8988T (cell line): ENCODE measurements at regions not wholly inside any gene's neighbourhood (a gene's known extent, or its start where the extent isn't known, plus 50 kb on each side); places are given as distances from the start of the nearest gene placed in this dataset.
"Not testable (repeated sequence)": the region's sequence is repeated elsewhere in the genome, so short reads cannot be mapped to it uniquely, and the experiment has no call there.

Source experiments
- DNase-seq: peaks from one replicate; pipeline ENCODE4 v3.0.0; 2011

DNA sequence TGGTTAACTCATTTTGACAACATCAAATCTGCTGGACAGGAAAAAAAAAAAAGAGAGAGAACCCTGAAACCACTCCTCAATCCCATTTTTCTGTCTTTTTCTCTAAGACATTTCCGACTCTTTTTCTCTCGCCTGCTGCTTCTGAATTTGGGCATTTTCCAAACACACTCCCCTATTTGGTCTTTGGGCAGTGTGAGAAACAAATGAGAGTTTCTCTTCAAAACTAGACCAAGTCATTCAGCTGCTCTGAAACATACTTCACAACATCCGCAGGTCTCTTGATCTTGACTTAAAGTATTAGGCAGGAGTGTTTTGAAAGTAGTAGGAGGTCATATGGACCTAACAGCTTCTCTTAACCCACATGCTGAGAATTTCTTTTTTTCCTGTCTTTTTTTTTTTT is 364.8 kb upstream of the ESRRG start:
- DNase-seq = no peak

GRCh38 chr1:217079584-217079983 is 356.4 kb upstream of the ESRRG start:
- DNase-seq = no peak

GRCh38 chr1:217078959-217079358 is 355.7 kb upstream of the ESRRG start:
- no peak for DNase-seq

DNA sequence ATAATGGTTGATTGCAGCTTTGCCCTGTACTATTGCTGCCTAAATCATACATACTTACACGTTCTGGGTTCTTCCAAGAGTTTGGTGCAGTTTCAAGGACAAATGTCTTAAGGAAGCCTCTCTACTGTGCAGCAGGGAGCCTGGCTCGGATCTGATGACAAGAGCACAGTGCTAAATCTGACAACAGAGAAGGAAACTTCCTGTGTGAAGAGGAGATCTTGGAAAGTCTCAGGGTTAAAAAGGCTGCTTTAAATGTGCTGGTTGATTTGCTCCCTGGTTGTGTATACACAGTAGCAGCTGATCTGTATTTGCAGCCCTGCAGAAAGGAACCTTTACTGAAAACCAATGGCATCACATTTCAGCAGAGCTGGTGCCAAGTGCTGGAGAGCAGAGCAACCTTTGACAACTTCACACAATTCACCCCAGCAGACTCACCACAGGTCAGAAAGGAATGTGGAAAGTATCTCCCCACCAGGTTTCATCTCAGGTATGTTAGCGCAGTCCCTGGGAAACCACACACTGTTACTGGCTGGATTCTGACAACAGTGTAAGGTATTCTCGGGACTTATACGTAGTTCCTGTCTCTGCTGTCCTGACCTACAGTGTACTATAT is 355.0 kb upstream of the ESRRG start:
- no peak for DNase-seq

DNA sequence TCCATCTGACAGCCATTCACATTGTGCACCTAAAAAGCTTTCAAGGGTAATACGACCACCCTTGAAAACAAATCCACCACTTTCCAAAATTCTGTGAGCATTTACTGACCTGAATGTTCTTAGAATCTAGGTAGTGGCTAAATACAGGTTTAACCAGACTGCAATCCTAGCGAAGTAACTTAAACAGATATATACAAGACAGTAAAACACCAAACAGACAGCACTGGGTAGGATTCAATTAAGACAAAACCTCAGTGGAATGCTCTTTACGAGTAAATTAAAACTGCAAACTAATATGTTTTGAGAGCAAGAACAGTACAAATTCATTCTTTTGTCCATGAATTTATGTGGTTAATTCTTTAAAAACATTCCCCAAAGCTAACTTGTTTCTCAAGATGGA is 354.2 kb upstream of the ESRRG start:
- no peak for DNase-seq

DNA sequence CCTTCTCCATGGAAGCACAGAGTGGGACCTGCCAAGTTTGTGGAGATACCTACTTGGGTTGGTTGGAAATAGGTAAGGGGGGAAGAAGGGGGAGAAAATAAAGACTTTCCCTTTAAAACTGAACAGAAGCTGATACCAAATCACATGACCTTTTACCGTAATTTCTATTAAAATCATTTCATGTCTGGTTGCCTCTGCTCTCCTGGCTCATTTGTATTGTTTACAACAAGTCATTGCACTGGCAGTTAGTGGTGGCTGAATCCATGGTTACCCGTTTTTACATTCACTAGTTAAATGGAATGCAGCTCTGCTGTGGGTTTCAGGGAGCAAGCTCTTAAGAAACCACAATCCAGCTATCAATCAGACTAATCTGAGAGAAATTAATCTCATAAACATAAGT is 353.7 kb upstream of the ESRRG start:
- no peak for DNase-seq

GRCh38 chr1:217072926-217073325 is 349.7 kb upstream of the ESRRG start:
- DNase-seq = no peak

DNA sequence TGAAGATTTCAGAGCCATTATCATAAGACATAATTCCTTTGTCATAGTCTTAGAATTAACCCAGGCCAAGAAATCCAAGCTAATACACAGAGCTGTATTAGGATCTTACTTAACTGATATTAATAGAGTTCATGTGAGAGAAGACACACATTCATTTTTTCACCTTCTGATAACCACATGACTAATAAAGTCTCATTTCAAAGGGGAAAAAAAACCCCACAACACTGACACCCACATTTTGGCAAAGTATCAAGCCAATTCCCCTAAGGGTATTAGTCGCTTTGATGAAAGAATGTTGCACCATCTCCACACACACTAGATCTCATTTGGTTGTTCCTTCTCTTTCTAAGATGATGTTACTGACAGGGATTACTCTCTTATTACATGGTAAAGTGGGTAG is 344.4 kb upstream of the ESRRG start:
- DNase-seq = no peak

- DNase-seq = no peak
These were observed 343.6 kb upstream of the ESRRG start for GRCh38 chr1:217066794-217067193.

DNA sequence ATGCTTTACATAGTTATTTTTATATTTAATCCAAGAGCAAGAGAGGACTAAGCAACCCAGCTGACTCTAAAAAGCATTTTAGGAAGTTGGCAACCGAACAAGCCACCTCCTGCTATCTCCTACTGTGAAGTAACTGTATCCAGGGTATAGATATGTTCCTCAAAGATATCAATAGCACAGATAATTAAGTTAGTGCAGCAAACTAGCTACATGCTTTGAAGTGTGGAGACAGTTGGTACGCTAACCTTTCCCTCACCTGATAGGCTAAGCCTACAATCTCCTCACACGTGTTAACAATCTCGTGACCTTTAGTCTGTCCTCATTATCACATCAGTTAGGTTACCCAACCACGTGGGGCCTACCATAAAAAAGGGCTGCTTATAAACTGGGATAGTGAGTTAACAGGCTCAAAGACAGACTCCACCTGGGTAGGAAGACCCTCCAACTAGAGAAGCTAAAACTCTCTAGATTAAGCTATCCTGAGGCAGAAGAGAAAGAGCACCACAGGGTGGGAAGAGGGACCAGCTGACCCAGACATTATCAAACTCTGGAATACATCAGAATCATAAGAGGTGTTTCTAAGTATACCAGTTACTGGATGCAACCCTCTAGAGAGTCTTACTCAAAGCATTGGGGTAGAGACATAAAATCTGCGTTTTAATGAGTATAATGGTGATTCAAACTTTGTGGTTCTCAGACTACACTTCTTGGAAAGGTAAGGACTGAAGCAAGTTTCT is 340.1 kb upstream of the ESRRG start:
- DNase-seq = no peak

- DNase-seq = no peak
These were observed 339.4 kb upstream of the ESRRG start for GRCh38 chr1:217062586-217062985.

GRCh38 chr1:217059401-217059800 is 336.2 kb upstream of the ESRRG start:
- DNase-seq = no peak

- no peak for DNase-seq
These were observed 330.4 kb upstream of the ESRRG start for GRCh38 chr1:217053676-217054075.

- no peak for DNase-seq
These were observed 329.4 kb upstream of the ESRRG start for GRCh38 chr1:217052626-217053025.

- DNase-seq = no peak
These were observed 329.0 kb upstream of the ESRRG start for GRCh38 chr1:217052196-217052595.

DNA sequence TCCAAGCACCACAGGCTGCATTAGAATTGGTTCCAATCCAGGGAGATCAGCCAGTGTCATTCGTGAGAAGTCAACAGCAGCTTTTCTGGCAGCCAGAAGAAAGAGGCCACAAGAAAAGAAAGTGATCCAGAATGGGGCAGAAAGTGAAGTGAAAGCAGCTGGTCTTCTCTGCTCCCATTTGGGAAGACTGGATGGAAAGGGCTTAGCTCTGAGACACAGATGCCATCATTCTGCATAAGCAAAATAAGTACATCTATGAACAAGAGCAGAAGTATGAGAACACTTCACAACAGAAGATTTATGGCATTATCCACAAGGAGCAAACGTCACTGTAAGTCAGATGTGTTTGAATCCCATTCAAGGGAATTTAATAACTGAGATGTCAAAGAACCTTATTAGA is 326.5 kb upstream of the ESRRG start:
- DNase-seq = no peak

DNA sequence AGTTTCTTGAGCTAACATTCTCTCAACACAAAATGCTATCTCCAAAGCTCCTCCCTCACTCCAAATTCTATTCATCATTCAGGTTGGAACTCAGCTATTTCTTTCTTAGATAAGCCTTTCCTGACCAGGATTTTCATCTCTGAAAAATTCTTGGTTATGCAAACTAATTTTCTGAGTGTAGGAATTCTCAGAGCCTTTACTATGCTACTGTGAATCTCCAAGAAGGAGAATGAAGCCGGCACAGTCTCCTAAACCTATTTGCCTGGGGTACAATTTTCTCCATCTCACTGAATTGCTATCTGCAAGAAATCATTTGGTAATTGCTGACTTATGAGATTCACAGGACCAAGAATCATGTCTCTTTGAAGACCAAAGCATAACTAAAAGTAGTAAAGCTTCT is 325.9 kb upstream of the ESRRG start:
- DNase-seq = no peak

DNA sequence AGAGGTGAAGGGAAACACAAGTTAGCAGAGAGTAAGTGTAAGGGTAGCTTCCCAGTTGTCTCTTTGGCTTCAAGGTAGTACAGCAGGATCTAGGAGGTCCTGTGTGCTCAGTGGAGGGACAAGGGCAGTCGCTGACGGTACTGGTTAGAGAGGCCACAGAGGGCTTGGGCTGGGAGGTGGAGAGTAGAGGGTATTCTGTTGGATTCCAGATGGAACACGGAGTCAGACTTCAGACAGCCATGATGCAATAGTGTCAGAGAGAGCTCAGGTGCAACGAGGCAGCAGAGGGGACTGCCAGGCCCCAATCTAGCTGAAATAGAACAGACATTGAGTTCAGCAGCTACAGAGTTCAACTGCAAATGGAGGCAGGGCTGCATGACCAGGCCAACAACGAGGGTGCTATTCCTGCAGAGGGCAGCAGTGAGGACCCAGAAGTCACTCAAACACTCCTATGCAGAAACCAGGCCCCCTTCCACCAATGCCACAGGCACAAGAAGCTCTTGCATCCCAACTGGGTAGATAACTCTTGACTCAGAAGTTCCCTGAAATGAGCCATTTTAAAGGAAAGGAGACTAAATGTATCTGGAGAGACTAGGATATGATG is 325.0 kb upstream of the ESRRG start:
- DNase-seq = no peak

GRCh38 chr1:217040711-217041455 is 317.7 kb upstream of the ESRRG start:
- DNase-seq = no peak

DNA sequence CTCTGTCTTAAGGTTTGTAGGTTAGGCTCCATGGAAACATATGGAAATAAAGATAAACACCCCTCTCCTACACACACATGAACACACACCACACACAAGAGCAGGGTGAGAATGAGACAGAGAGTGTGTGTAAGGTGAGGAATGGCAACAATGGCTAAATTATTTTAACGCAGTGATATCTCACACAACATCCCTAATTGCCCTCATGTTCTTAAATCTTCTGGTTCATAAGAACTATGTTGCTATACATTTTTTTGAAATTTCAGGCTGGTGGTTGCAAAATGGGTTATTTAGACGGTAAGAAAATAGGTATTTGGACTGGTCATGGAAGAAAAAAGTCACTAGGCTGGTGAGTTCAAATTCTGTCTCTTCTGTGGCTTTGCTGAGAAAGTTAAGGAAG is 316.7 kb upstream of the ESRRG start:
- no peak for DNase-seq

DNA sequence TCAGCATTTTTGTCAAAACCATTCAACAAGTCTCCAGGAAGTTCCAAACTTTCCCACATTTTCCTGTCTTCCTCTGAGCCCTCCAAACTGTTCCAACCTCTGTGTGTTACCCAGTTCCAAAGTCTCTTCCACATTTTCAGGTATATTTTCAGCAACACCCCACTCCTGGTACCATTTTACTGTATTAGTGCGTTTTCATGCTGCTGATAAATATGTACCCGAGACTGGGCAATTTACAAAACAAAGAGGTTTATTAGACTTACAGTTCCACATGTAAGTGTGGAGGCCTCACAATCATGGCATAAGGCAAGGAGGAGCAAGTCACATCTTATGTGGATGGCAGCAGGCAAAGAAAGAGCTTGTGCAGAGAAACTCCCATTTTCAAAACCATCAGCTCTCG is 315.9 kb upstream of the ESRRG start:
- not testable (repeated sequence) for DNase-seq

- no peak for DNase-seq
These were observed 313.5 kb upstream of the ESRRG start for GRCh38 chr1:217036757-217037156.

DNA sequence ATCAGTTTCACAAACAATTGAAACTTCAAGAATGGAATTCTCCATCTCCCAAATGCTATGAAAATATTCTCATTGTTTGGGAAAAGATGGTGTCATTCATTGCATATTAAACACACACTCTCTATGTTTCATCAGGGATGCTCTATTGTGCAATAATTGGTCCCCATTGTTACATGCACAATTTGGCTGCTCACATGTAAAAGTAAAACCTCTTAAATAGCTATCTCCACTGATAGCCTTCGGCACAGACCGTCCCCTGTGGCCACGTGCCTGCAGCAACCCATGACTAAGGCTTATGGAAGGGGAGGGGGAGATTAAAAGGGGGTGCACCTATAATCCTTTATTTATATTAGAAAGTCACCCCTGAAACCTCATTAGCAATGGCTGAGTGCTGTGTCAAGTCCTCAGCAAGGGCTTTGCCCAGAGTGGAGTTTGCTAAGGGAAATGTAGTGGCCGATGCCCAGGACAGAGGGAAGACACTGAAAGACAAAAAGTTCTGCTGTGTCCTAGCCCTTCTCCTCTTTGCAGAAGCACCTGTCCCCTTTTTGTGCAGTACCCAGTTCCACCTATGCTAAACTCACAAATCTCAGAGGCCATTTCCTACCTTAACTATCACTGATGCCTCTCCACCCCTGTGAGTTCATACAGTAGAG is 309.6 kb upstream of the ESRRG start:
- no peak for DNase-seq
